Skeletal muscle satellite cell (primary cell): ENCODE measurements at regions not wholly inside any gene's neighbourhood (a gene's known extent, or its start where the extent isn't known, plus 50 kb on each side); places are given as distances from the start of the nearest gene placed in this dataset.
"Not testable (repeated sequence)": the region's sequence is repeated elsewhere in the genome, so short reads cannot be mapped to it uniquely, and the experiment has no call there.

Source experiments
- H3K27me3 ChIP-seq: 2 replicates; pipeline ENCODE4 v1.7.0; 2013; ENCODE audit warnings: low read length; ENCODE audit not compliant: control insufficient read depth, insufficient read depth
- H3K36me3 ChIP-seq: 2 replicates; pipeline ENCODE4 v1.7.0; 2013; ENCODE audit warnings: mild to moderate bottlenecking, control low read depth, low read length; ENCODE audit not compliant: insufficient read depth
- H3K4me1 ChIP-seq: 2 replicates; pipeline ENCODE4 v1.7.0; 2013; ENCODE audit warnings: low read length; ENCODE audit not compliant: control insufficient read depth, insufficient read depth
- H3K4me2 ChIP-seq: 2 replicates; pipeline ENCODE4 v1.7.0; 2013; ENCODE audit warnings: mild to moderate bottlenecking, low read length
- H3K4me3 ChIP-seq: 2 replicates; pipeline ENCODE4 v1.7.0; 2013; ENCODE audit warnings: low read length
- H3K9ac ChIP-seq: 2 replicates; pipeline ENCODE4 v1.7.0; 2013; ENCODE audit warnings: mild to moderate bottlenecking, low read depth, low read length, moderate library complexity
- H3K9me3 ChIP-seq: replicated peaks from 2 replicates; pipeline ENCODE4 v1.7.0; 2013; ENCODE audit warnings: mild to moderate bottlenecking, control low read depth, low read length

- not testable (repeated sequence) for H3K4me2 ChIP-seq, H3K36me3 ChIP-seq, H3K27me3 ChIP-seq, H3K9me3 ChIP-seq, H3K9ac ChIP-seq, H3K4me3 ChIP-seq
- peaks cover 16% of the 10 kb centered on the region for H3K4me1 ChIP-seq
Observed at GRCh38 chr16:21359513-21359912, 81.4 kb upstream of the CRYM start.

- not testable (repeated sequence) for H3K4me3 ChIP-seq, H3K9me3 ChIP-seq, H3K4me1 ChIP-seq, H3K36me3 ChIP-seq, H3K4me2 ChIP-seq, H3K9ac ChIP-seq, H3K27me3 ChIP-seq
Observed at GRCh38 chr16:21358261-21358795, 80.2 kb upstream of the CRYM start.

GRCh38 chr16:21356308-21356707, 78.2 kb upstream of the CRYM start:
- H3K27me3 ChIP-seq, H3K9ac ChIP-seq, H3K4me3 ChIP-seq, H3K9me3 ChIP-seq, H3K4me2 ChIP-seq, H3K4me1 ChIP-seq, H3K36me3 ChIP-seq: not testable (repeated sequence)

DNA sequence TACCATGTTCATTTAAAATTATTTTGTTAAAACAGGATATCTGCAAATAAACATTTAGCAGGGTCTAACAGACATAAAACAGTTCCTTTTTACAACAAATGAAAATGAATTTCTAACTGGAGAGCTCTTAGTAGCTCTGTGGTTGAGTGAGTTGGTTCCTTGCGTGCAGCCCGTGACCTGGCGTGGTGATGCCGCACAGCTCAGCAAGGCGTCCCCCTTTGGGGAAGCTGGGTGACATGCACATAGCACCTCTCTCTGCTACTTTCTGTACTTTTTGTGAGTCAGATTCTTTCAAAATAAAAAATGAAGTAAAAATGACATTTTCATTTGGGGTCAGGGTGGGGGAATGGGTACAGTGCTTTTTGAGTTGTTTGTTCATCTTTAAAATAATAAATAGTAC, 73.3 kb upstream of the CRYM start:
- H3K36me3 ChIP-seq, H3K4me1 ChIP-seq, H3K27me3 ChIP-seq, H3K9me3 ChIP-seq, H3K9ac ChIP-seq, H3K4me2 ChIP-seq, H3K4me3 ChIP-seq: not testable (repeated sequence)

- H3K4me2 ChIP-seq, H3K4me1 ChIP-seq, H3K36me3 ChIP-seq, H3K4me3 ChIP-seq, H3K27me3 ChIP-seq, H3K9ac ChIP-seq, H3K9me3 ChIP-seq: not testable (repeated sequence)
Observed at GRCh38 chr16:21350851-21351250, 72.8 kb upstream of the CRYM start.

GRCh38 chr16:21349336-21349735, 71.2 kb upstream of the CRYM start:
- not testable (repeated sequence) for H3K4me2 ChIP-seq, H3K36me3 ChIP-seq, H3K4me3 ChIP-seq, H3K4me1 ChIP-seq, H3K9ac ChIP-seq, H3K27me3 ChIP-seq, H3K9me3 ChIP-seq

DNA sequence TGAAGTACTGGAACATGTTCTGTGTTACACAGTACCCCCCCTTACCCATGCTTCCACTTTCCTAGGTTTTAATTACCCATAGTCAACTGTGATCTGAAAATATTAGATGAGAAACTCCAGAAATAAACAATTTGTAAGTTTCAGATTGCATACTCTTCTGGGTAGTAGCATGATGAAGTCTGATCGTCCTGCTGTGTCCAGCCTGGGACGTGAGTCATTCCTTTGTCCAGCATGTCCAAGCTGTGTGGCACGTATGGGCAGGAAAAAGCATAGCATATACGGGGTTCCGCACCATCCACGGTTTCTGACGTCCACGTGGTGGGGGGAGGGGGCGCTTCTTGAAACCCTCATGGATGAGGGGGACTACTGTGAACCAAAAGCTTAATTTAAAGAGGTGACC, 70.7 kb upstream of the CRYM start:
- H3K4me1 ChIP-seq, H3K9me3 ChIP-seq, H3K4me2 ChIP-seq, H3K4me3 ChIP-seq, H3K9ac ChIP-seq, H3K27me3 ChIP-seq, H3K36me3 ChIP-seq: not testable (repeated sequence)

DNA sequence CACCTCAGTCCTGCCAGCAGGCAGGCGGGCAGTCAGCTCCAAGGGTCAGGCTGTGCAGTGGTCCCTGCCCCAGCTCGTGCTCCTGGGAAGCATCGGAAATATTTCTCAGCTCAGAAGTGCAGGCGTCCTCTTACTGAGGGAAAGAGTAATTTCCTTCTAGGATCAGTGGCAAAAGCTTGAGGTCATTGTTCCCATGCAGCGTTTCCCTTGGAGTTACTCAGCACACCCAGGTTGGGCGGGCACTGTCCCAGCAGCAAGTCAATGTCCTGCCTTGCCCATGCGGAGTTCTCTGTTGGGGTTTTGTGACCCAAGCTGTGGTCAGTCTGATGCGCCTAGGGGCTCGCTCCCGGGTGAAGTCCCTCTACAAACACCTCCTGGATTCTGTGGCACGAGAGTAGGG, 69.4 kb upstream of the CRYM start:
- H3K4me3 ChIP-seq, H3K9me3 ChIP-seq, H3K4me2 ChIP-seq, H3K27me3 ChIP-seq, H3K9ac ChIP-seq, H3K4me1 ChIP-seq, H3K36me3 ChIP-seq: not testable (repeated sequence)

- H3K4me2 ChIP-seq, H3K9ac ChIP-seq, H3K4me1 ChIP-seq, H3K4me3 ChIP-seq, H3K9me3 ChIP-seq, H3K27me3 ChIP-seq, H3K36me3 ChIP-seq: not testable (repeated sequence)
Observed at GRCh38 chr16:21346756-21347491, 68.8 kb upstream of the CRYM start.

DNA sequence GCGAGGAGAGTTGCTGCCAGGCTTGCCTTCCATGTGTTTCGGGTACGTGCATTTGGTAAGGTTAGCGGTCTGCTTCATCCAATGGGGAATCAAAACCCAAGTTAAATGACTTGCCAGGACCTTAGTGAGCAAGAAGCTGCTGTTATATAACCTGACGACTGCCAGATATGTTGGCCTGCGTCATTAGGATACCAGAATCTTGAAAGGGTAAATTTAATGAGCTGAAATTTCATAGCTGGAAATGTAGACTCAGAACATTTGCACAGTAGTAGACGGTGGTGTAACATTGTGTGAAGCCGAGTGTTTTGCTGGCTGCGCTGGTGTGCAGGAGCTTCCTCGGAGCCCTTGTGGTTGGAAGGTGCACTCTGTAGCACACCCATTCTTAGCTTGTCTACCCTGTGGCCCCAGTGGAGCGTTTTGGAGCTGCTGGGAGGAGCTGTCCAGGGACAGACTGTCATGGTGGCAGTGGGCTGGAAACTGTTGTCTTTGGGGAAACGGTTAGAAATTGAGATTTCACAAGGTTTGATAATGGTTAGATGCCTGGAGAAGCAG, 66.3 kb upstream of the CRYM start:
- not testable (repeated sequence) for H3K27me3 ChIP-seq, H3K4me2 ChIP-seq, H3K4me3 ChIP-seq, H3K9me3 ChIP-seq, H3K9ac ChIP-seq, H3K36me3 ChIP-seq, H3K4me1 ChIP-seq

DNA sequence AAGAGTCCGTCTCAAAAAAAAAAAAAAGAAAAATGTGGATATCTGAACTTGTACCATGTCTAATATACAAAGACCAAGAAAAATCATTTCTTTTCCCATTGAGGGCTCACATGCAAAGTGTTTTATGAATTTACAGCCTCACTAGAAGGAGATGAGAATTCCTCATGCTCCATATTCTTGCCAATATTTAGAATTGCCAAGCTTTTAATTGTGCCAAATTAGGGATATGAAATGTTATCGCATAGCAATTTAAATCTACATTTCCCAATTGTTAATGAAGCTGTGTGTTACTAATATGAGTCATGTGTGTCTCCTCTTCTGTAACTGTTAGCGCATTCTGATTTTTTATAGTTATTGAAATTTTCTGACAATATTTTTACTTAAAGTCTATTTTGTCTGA, 63.0 kb upstream of the CRYM start:
- Histone ChIP-seq H3K36me3 (peaks cover 3% of the 10 kb centered on the region), H3K4me3 (no peak overlapping the region), H3K9ac (no peak overlapping the region), H3K9me3 (no peaks in the 10 kb centered on the region), H3K4me2 (no peak overlapping the region), H3K4me1 (peaks cover under 1% of the 10 kb centered on the region), H3K27me3 (no peaks in the 10 kb centered on the region)

GRCh38 chr16:21339941-21340340, 61.9 kb upstream of the CRYM start:
- H3K4me3 ChIP-seq, result no peak overlapping the region
- H3K27me3 ChIP-seq, result no peaks in the 10 kb centered on the region
- H3K36me3 ChIP-seq, result peaks cover 3% of the 10 kb centered on the region
- H3K4me2 ChIP-seq, result no peak overlapping the region
- no peak overlapping the region for H3K9ac ChIP-seq
- H3K9me3 ChIP-seq, result no peaks in the 10 kb centered on the region
- H3K4me1 ChIP-seq, result peaks cover 6% of the 10 kb centered on the region
